Activated T-helper 9 cell treated with anti-CD3 and anti-CD28 coated beads, Interleukin-2, amount 50 U/mL, for 16 hours (primary cell): ENCODE measurements at regions not wholly inside any gene's neighbourhood (a gene's known extent, or its start where the extent isn't known, plus 50 kb on each side); places are given as distances from the start of the nearest gene placed in this dataset.
"Not testable (repeated sequence)": the region's sequence is repeated elsewhere in the genome, so short reads cannot be mapped to it uniquely, and the experiment has no call there.

Experiments used
- DNase-seq: peaks from one replicate; pipeline ENCODE4 v3.0.0-alpha.2; 2020; ENCODE audit warnings: low read depth

- DNase-seq: not testable (repeated sequence)
Measured at GRCh38 chr2:146969703-146970102, 875.1 kb upstream of the ACVR2A start.

- no peak for DNase-seq
Measured at GRCh38 chr2:146964494-146964893, 880.3 kb upstream of the ACVR2A start.

- DNase-seq: no peak
Measured at GRCh38 chr2:146954544-146954943, 890.3 kb upstream of the ACVR2A start.

GRCh38 chr2:146952696-146953095, 892.1 kb upstream of the ACVR2A start:
- no peak for DNase-seq

- no peak for DNase-seq
Measured at GRCh38 chr2:146950911-146951310, 893.9 kb upstream of the ACVR2A start.

GRCh38 chr2:146950361-146950760, 894.5 kb upstream of the ACVR2A start:
- no peak for DNase-seq

GRCh38 chr2:146949400-146949799, 895.4 kb upstream of the ACVR2A start:
- no peak for DNase-seq

GRCh38 chr2:146944601-146945000, 900.2 kb upstream of the ACVR2A start:
- DNase-seq: no peak

- DNase-seq: no peak
Measured at GRCh38 chr2:146939991-146940685, 904.7 kb upstream of the ACVR2A start.

GRCh38 chr2:146934921-146935320, 909.9 kb upstream of the ACVR2A start:
- no peak for DNase-seq

- no peak for DNase-seq
Measured at GRCh38 chr2:146931109-146931508, 913.7 kb upstream of the ACVR2A start.

GRCh38 chr2:146927080-146927711, 917.6 kb upstream of the ACVR2A start:
- no peak for DNase-seq

GRCh38 chr2:146918280-146918679, 926.5 kb upstream of the ACVR2A start:
- no peak for DNase-seq

- DNase-seq: no peak
Measured at GRCh38 chr2:146917431-146918042, 927.3 kb upstream of the ACVR2A start.

GRCh38 chr2:146916914-146917313, 927.9 kb upstream of the ACVR2A start:
- DNase-seq: no peak

- DNase-seq: no peak
Measured at GRCh38 chr2:146913476-146913875, 931.4 kb upstream of the ACVR2A start.

GRCh38 chr2:146912536-146912935, 932.3 kb upstream of the ACVR2A start:
- no peak for DNase-seq

- DNase-seq: no peak
Measured at GRCh38 chr2:146908776-146909175, 936.1 kb upstream of the ACVR2A start.

GRCh38 chr2:146898083-146898482, 946.7 kb upstream of the ACVR2A start:
- no peak for DNase-seq

GRCh38 chr2:146894514-146894913, 950.3 kb upstream of the ACVR2A start:
- DNase-seq: no peak

GRCh38 chr2:146893500-146894041, 951.3 kb upstream of the ACVR2A start:
- DNase-seq: no peak

- DNase-seq: no peak
Measured at GRCh38 chr2:146890491-146890890, 954.3 kb upstream of the ACVR2A start.

GRCh38 chr2:146879882-146880281, 964.9 kb upstream of the ACVR2A start:
- DNase-seq: no peak
